Keratinocyte (primary cell): ENCODE measurements at regions not wholly inside any gene's neighbourhood (a gene's known extent, or its start where the extent isn't known, plus 50 kb on each side); places are given as distances from the start of the nearest gene placed in this dataset.

Experiments
- DNase-seq: peaks from one replicate; pipeline ENCODE4 v3.0.0-alpha.2; 2011; ENCODE audit warnings: low read depth, missing footprints, low spot score
- FAIRE-seq: peaks from 2 replicates; lab custom pipeline; 2011; peaks lifted over from hg19 to GRCh38; lab: Jason Lieb, UNC
- H2AFZ ChIP-seq: 2 replicates; pipeline ENCODE4 v1.6.0; 2012; ENCODE audit warnings: low read length, control low read depth, inconsistent platforms; ENCODE audit not compliant: control insufficient read depth
- H3K27ac ChIP-seq: 2 replicates; pipeline ENCODE4 v1.5.1; 2011; ENCODE audit warnings: low read length; ENCODE audit not compliant: control insufficient read depth, insufficient read depth
- H3K27me3 ChIP-seq: 3 replicates; pipeline ENCODE4 v1.6.0; 2011; ENCODE audit warnings: low read length; ENCODE audit not compliant: control insufficient read depth, insufficient read depth; ENCODE audit errors: extremely low read depth
- H3K36me3 ChIP-seq, 2 experiments: 2 replicates in 1 of 2; 3 replicates in 1 of 2; pipeline ENCODE4 v1.5.1; 2011; ENCODE audit warnings: low read length in 2 of 2, mild to moderate bottlenecking in 1 of 2; ENCODE audit not compliant: control insufficient read depth in 2 of 2, insufficient read depth in 2 of 2; ENCODE audit errors: extremely low read depth in 1 of 2
- H3K4me1 ChIP-seq: 3 replicates; pipeline ENCODE4 v1.5.1; 2011; ENCODE audit warnings: low read length; ENCODE audit not compliant: control insufficient read depth, insufficient read depth; ENCODE audit errors: extremely low read depth
- H3K4me2 ChIP-seq: 3 replicates; pipeline ENCODE4 v1.6.0; 2011; ENCODE audit warnings: low read depth, low read length; ENCODE audit not compliant: control insufficient read depth, insufficient read depth; ENCODE audit errors: extremely low read depth
- H3K4me3 ChIP-seq, 3 experiments: fragments of 200-600 bp in 1 of 3; sonication (generic) in 1 of 3; 2 replicates in 2 of 3; 3 replicates in 1 of 3; pipeline ENCODE4 v1.5.1; 2011 to 2016; ENCODE audit warnings: low read length in 3 of 3, mild to moderate bottlenecking in 3 of 3, control low read depth in 2 of 3, inconsistent platforms in 1 of 3, low read depth in 1 of 3, mixed read lengths in 1 of 3, mixed run types in 1 of 3, moderate library complexity in 1 of 3; ENCODE audit not compliant: control insufficient read depth in 2 of 3, insufficient read depth in 2 of 3; ENCODE audit errors: extremely low read depth in 1 of 3
- H3K79me2 ChIP-seq: 2 replicates; pipeline ENCODE4 v1.6.0; 2012; ENCODE audit warnings: low read length; ENCODE audit not compliant: control insufficient read depth, insufficient read depth
- H3K9ac ChIP-seq: 3 replicates; pipeline ENCODE4 v1.6.0; 2011; ENCODE audit warnings: low read length; ENCODE audit not compliant: control insufficient read depth, insufficient read depth; ENCODE audit errors: extremely low read depth
- H3K9me1 ChIP-seq: 3 replicates; pipeline ENCODE4 v1.6.0; 2011; ENCODE audit warnings: low read length; ENCODE audit not compliant: control insufficient read depth, insufficient read depth; ENCODE audit errors: extremely low read depth
- H3K9me3 ChIP-seq: 2 replicates; pipeline ENCODE4 v1.5.1; 2012; ENCODE audit warnings: low read depth, low read length; ENCODE audit not compliant: control insufficient read depth
- H4K20me1 ChIP-seq: 3 replicates; pipeline ENCODE4 v1.6.0; 2011; ENCODE audit warnings: low read length; ENCODE audit not compliant: control insufficient read depth, insufficient read depth; ENCODE audit errors: extremely low read depth
- CTCF ChIP-seq, 3 experiments: IDR thresholded peaks in 1 of 3; conservative IDR thresholded peaks in 1 of 3; optimal IDR thresholded peaks in 1 of 3; 2 replicates in 2 of 3; 3 replicates in 1 of 3; pipeline versions ENCODE3 to v1.5.1; 2011; ENCODE audit warnings: low read length in 3 of 3, mild to moderate bottlenecking in 3 of 3, moderate library complexity in 2 of 3, control low read depth in 1 of 3, inconsistent platforms in 1 of 3; ENCODE audit not compliant: insufficient read depth in 2 of 3; ENCODE audit errors: extremely low read depth in 1 of 3
- EZH2 ChIP-seq: IDR thresholded peaks from one replicate; pipeline ENCODE4 v1.6.1; 2012; ENCODE audit warnings: inconsistent platforms, mild to moderate bottlenecking, low read length, moderate library complexity
- dilution Hi-C: fragments of 300-500 bp; cut with MboI; formaldehyde crosslinking; loops from one replicate; pipeline ENCODE4 v1.7.0; 2020; ENCODE audit warnings: low sequenced_read_pairs; ENCODE audit not compliant: extremely low pct_ligation_motif_present

DNA sequence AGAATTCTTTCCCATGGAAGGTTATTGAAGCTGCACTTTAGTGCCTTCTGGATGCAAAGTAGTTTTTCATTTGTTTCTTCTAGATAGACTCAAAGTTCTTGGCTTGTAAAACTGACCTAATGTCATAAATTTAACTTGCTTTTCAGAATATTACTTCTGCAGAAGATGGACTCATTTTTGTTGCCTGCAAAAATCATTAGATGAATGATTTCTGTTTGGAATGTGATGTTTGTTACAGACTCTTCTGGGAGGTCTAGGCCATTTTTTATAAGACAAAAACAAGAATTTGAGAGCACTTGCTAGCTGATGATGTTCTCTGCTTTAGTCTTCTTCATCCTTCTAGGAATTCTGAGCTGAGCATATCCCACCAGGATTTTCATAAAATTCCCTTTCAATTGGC lies 308.6 kb upstream of the GIMD1 start:
- Histone ChIP-seq H3K4me2 (no peak overlapping the region), H3K9me1 (no peaks in the 10 kb centered on the region), H3K79me2 (no peaks in the 10 kb centered on the region), H3K27me3 (no peaks in the 10 kb centered on the region), H2AFZ (no peak overlapping the region), H4K20me1 (no peaks in the 10 kb centered on the region), H3K36me3 (no peaks in the 10 kb centered on the region), H3K9ac (no peak overlapping the region), H3K4me3 (no peak overlapping the region), H3K4me1 (no peaks in the 10 kb centered on the region), H3K9me3 (no peaks in the 10 kb centered on the region), H3K27ac (no peak overlapping the region)
- TF ChIP-seq CTCF (optimal IDR thresholded peaks at IDR 0.05 in 1 of 3, IDR thresholded peaks at IDR 0.05 in 1 of 3, conservative IDR thresholded peaks at IDR 0.05 in 1 of 3; ENCODE audit: extremely low read depth in 1 of 3, insufficient read depth in 2 of 3, low read length in 3 of 3) (no peak), EZH2 (no peak)
- DNase-seq = no peak
- dilution Hi-C loops = no loop called here
- FAIRE-seq = no peak

GRCh38 chr4:106676173-106676921 lies 307.8 kb upstream of the GIMD1 start:
- Histone ChIP-seq H3K27ac (no peak overlapping the region), H3K4me2 (no peak overlapping the region), H4K20me1 (no peaks in the 10 kb centered on the region), H3K79me2 (no peaks in the 10 kb centered on the region), H3K27me3 (no peaks in the 10 kb centered on the region), H3K36me3 (no peaks in the 10 kb centered on the region), H3K4me1 (no peaks in the 10 kb centered on the region), H3K9ac (no peak overlapping the region), H3K9me1 (no peaks in the 10 kb centered on the region), H3K4me3 (no peak overlapping the region), H3K9me3 (no peaks in the 10 kb centered on the region), H2AFZ (no peak overlapping the region)
- TF ChIP-seq CTCF (optimal IDR thresholded peaks at IDR 0.05 in 1 of 3, IDR thresholded peaks at IDR 0.05 in 1 of 3, conservative IDR thresholded peaks at IDR 0.05 in 1 of 3; ENCODE audit: extremely low read depth in 1 of 3, insufficient read depth in 2 of 3, low read length in 3 of 3) = no peak
- TF ChIP-seq EZH2 = no peak
- DNase-seq = no peak
- dilution Hi-C loops = no loop called here
- no peak for FAIRE-seq
